ENCODE measurements at regions not wholly inside any gene's neighbourhood (a gene's known extent, or its start where the extent isn't known, plus 50 kb on each side); places are given as distances from the start of the nearest gene placed in this dataset.

DNA sequence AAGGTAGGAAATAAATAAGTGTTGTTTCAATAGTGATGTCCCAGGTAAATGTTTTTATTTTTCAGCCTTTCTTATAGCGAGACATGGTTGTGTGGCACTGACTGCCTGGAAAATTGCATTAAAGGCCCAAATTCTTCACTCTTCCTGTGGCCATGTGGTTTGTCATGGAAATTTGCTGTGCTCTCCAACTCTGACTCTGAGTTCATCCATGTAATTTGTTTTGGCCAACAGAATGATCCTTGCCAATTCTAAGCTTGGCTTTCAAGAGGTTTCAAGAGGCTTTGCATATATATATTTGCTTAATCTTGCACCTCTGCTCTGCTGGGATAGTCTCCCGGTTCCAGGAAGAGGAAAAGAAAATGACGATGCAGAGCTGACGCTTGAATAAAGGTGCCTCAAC, 107.5 kb upstream of the ARHGEF26 start:
- Mint-ChIP-seq H3K27me3 (ENCODE audit: unreplicated experiment) (peaks cover 5% of the 10 kb centered on the region), H3K27ac (ENCODE audit: unreplicated experiment) (no peak overlapping the region), H3K4me3 (ENCODE audit: unreplicated experiment) (no peak overlapping the region), H3K4me1 (ENCODE audit: unreplicated experiment) (peaks cover 3% of the 10 kb centered on the region), H3K9me3 (ENCODE audit: unreplicated experiment) (no peaks in the 10 kb centered on the region), H3K36me3 (ENCODE audit: unreplicated experiment) (no peaks in the 10 kb centered on the region)
- no peak for DNase-seq (ENCODE audit: extremely low spot score, unreplicated experiment)
- TF ChIP-seq CTCF (IDR thresholded peaks at IDR 0.05), result no peak

GRCh38 chr3:154015307-154015706, 105.9 kb upstream of the ARHGEF26 start:
- no peaks in the 10 kb centered on the region for H3K36me3 Mint-ChIP-seq (ENCODE audit: unreplicated experiment)
- no peak overlapping the region for H3K4me3 Mint-ChIP-seq (ENCODE audit: unreplicated experiment)
- H3K27me3 Mint-ChIP-seq (ENCODE audit: unreplicated experiment), result peaks cover 8% of the 10 kb centered on the region
- DNase-seq (ENCODE audit: extremely low spot score, unreplicated experiment), result no peak
- H3K9me3 Mint-ChIP-seq (ENCODE audit: unreplicated experiment), result no peaks in the 10 kb centered on the region
- TF ChIP-seq CTCF (IDR thresholded peaks at IDR 0.05), result no peak
- H3K4me1 Mint-ChIP-seq (ENCODE audit: unreplicated experiment), result peaks cover 3% of the 10 kb centered on the region
- no peak overlapping the region for H3K27ac Mint-ChIP-seq (ENCODE audit: unreplicated experiment)

DNA sequence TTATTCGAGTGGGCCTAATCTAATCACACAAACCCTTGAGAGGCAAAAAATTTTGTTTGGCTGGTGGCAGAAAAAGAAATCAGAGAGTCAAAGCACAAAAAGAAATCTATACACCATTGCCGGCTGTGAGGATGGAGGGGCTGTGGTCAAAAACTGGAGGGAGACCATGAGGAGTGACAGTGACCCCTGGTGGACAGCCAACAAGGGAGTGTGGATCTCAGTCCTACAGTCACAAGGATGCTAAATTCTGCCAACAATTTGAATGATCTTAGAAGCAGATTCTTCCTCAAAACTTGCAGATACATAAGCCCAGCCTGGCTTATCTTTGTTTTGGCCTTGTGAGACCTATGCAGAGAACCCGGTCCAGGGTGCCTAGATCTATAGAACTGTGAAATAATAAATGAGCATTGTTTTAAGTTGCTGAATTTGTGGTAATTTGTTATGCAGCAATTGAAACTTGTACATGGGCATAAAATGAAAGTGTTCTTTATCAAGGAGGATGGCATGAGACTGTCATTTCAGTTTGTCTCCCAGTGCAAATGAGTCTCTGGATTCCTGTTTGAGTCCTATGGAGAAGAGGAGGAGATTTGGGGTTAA, 103.0 kb upstream of the ARHGEF26 start:
- H3K36me3 Mint-ChIP-seq (ENCODE audit: unreplicated experiment), result no peaks in the 10 kb centered on the region
- H3K4me1 Mint-ChIP-seq (ENCODE audit: unreplicated experiment), result peaks cover 5% of the 10 kb centered on the region
- H3K27me3 Mint-ChIP-seq (ENCODE audit: unreplicated experiment), result peaks cover 10% of the 10 kb centered on the region
- peak; percentile 54 for TF ChIP-seq CTCF (IDR thresholded peaks at IDR 0.05)
- no peaks in the 10 kb centered on the region for H3K9me3 Mint-ChIP-seq (ENCODE audit: unreplicated experiment)
- H3K27ac Mint-ChIP-seq (ENCODE audit: unreplicated experiment), result no peak overlapping the region
- DNase-seq (ENCODE audit: extremely low spot score, unreplicated experiment), result no peak
- H3K4me3 Mint-ChIP-seq (ENCODE audit: unreplicated experiment), result no peak overlapping the region

- no peak overlapping the region for H3K27ac Mint-ChIP-seq (ENCODE audit: unreplicated experiment)
- peaks cover 2% of the 10 kb centered on the region for H3K4me1 Mint-ChIP-seq (ENCODE audit: unreplicated experiment)
- DNase-seq (ENCODE audit: extremely low spot score, unreplicated experiment), result no peak
- no peak overlapping the region for H3K4me3 Mint-ChIP-seq (ENCODE audit: unreplicated experiment)
- TF ChIP-seq CTCF (IDR thresholded peaks at IDR 0.05), result no peak
- H3K36me3 Mint-ChIP-seq (ENCODE audit: unreplicated experiment), result no peaks in the 10 kb centered on the region
- no peaks in the 10 kb centered on the region for H3K9me3 Mint-ChIP-seq (ENCODE audit: unreplicated experiment)
- peaks cover 16% of the 10 kb centered on the region for H3K27me3 Mint-ChIP-seq (ENCODE audit: unreplicated experiment)
These were observed 98.6 kb upstream of the ARHGEF26 start for GRCh38 chr3:154022606-154023005.

DNA sequence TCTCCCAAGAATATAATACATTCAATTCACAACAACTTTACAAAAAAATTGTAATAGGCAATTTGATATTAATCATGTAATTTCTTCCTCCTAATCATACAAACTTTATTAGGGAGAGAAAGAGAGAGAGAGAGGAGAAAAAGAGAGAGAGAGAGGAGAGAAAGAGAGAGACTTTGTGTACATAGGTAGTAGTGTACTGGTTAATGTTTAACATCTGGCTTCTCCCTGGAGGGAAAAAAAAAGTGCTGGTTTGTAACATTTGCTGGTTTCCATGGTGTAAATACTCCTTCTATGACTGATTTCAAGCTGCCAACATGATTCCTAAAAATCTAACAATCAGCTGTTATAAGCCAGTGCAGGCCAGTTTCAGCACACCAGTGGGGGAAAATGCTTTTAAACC, 98.0 kb upstream of the ARHGEF26 start:
- Mint-ChIP-seq H3K27ac (ENCODE audit: unreplicated experiment) (no peak overlapping the region), H3K4me3 (ENCODE audit: unreplicated experiment) (no peak overlapping the region), H3K4me1 (ENCODE audit: unreplicated experiment) (peaks cover 2% of the 10 kb centered on the region), H3K36me3 (ENCODE audit: unreplicated experiment) (no peaks in the 10 kb centered on the region), H3K9me3 (ENCODE audit: unreplicated experiment) (no peaks in the 10 kb centered on the region), H3K27me3 (ENCODE audit: unreplicated experiment) (peaks cover 16% of the 10 kb centered on the region)
- no peak for TF ChIP-seq CTCF (IDR thresholded peaks at IDR 0.05)
- no peak for DNase-seq (ENCODE audit: extremely low spot score, unreplicated experiment)
